ENCODE measurements at regions not wholly inside any gene's neighbourhood (a gene's known extent, or its start where the extent isn't known, plus 50 kb on each side); places are given as distances from the start of the nearest gene placed in this dataset.
"Not testable (repeated sequence)": the region's sequence is repeated elsewhere in the genome, so short reads cannot be mapped to it uniquely, and the experiment has no call there.

GRCh38 chr11:109967136-109967535 lies 126.1 kb upstream of the ZC3H12C start:
- ATAC-seq, result not testable (repeated sequence)

- no peak for ATAC-seq
- TF ChIP-seq TSHZ2 (CRISPR knock-in tag; IDR thresholded peaks at IDR 0.05) (no peak), PATZ1 (CRISPR knock-in tag; IDR thresholded peaks at IDR 0.05; ENCODE audit: borderline replicate concordance) (no peak), RARB (CRISPR knock-in tag; IDR thresholded peaks at IDR 0.05) (no peak), GLIS3 (CRISPR knock-in tag; IDR thresholded peaks at IDR 0.05) (no peak), ZFP3 (CRISPR knock-in tag; IDR thresholded peaks at IDR 0.05) (no peak), ZNF565 (CRISPR knock-in tag; conservative IDR thresholded peaks at IDR 0.05; ENCODE audit: low read depth) (no peak), ISL1 (CRISPR knock-in tag; IDR thresholded peaks at IDR 0.05) (no peak), PPARA (CRISPR knock-in tag; IDR thresholded peaks at IDR 0.05; ENCODE audit: borderline replicate concordance) (no peak), CSDC2 (CRISPR knock-in tag; IDR thresholded peaks at IDR 0.05) (no peak), ZNF8 (CRISPR knock-in tag; IDR thresholded peaks at IDR 0.05) (no peak), OSR1 (CRISPR knock-in tag; IDR thresholded peaks at IDR 0.05) (no peak), BACH2 (CRISPR knock-in tag; IDR thresholded peaks at IDR 0.05; ENCODE audit: borderline replicate concordance) (no peak), POU6F1 (CRISPR knock-in tag; IDR thresholded peaks at IDR 0.05; ENCODE audit: borderline replicate concordance, low read depth) (no peak), ZC3H10 (CRISPR knock-in tag; IDR thresholded peaks at IDR 0.05) (no peak), CSRNP3 (CRISPR knock-in tag; IDR thresholded peaks at IDR 0.05) (no peak)
Measured at GRCh38 chr11:109968299-109968698, 124.9 kb upstream of the ZC3H12C start.

GRCh38 chr11:109968781-109969180 lies 124.4 kb upstream of the ZC3H12C start:
- no peak for TF ChIP-seq ZNF8 (CRISPR knock-in tag; IDR thresholded peaks at IDR 0.05)
- no peak for TF ChIP-seq POU6F1 (CRISPR knock-in tag; IDR thresholded peaks at IDR 0.05; ENCODE audit: borderline replicate concordance, low read depth)
- TF ChIP-seq BACH2 (CRISPR knock-in tag; IDR thresholded peaks at IDR 0.05; ENCODE audit: borderline replicate concordance), result no peak
- no peak for TF ChIP-seq ESRRG (CRISPR knock-in tag; IDR thresholded peaks at IDR 0.05)
- no peak for TF ChIP-seq ZFP3 (CRISPR knock-in tag; IDR thresholded peaks at IDR 0.05)
- no peak for TF ChIP-seq GLIS3 (CRISPR knock-in tag; IDR thresholded peaks at IDR 0.05)
- no peak for TF ChIP-seq OSR1 (CRISPR knock-in tag; IDR thresholded peaks at IDR 0.05)
- ATAC-seq, result no peak

GRCh38 chr11:109970516-109971183 lies 122.5 kb upstream of the ZC3H12C start:
- TF ChIP-seq PPARA (CRISPR knock-in tag; IDR thresholded peaks at IDR 0.05; ENCODE audit: borderline replicate concordance) (no peak), ZNF70 (CRISPR knock-in tag; IDR thresholded peaks at IDR 0.05) (no peak), GLIS3 (CRISPR knock-in tag; IDR thresholded peaks at IDR 0.05) (no peak)
- ATAC-seq, result no peak

Data from SK-N-SH treated with all-trans-retinoic acid at 6 μM for 48 hours (cell line).